OCI-LY1 (cell line): ENCODE measurements at regions not wholly inside any gene's neighbourhood (a gene's known extent, or its start where the extent isn't known, plus 50 kb on each side); places are given as distances from the start of the nearest gene placed in this dataset.

ENCODE experiments used
- EZH2 ChIP-seq: fragments of 200-600 bp; sonication (generic), shearing (Covaris generic); IDR thresholded peaks from 2 replicates; pipeline ENCODE4 v1.8.0; 2017; ENCODE audit warnings: borderline replicate concordance, mixed run types, mild to moderate bottlenecking, antibody characterized with exemption, low read length, moderate library complexity, mixed read lengths
- TF ChIP-seq, protein P1 (sequence below): fragments of 200-600 bp; sonication (generic), shearing (Covaris generic); IDR thresholded peaks from 2 replicates; pipeline ENCODE4 v1.5.1; 2017; ENCODE audit warnings: mild to moderate bottlenecking, antibody characterized with exemption, low read length, moderate library complexity, mixed read lengths

DNA sequence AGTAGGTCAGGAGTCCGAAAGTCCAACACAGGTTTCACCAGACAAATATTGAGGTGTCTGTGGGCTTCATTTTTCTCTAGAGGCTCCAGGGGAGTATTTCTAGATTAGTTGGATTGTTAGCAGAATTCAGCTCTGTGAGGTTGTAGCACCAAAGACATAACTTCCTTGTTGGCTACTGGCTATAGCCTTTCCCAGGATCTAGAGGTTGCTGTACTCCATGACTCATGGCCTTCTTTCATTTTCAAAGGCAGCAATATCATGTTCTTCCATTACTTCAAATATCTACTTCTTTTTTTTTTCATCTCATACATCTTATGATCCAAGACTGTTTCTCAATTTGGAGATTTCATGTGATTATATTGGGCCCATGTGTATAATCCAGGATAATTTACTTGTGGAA lies 404.0 kb upstream of the FAM174A start:
- no peak for TF ChIP-seq EZH2
- TF ChIP-seq, protein P1, sequence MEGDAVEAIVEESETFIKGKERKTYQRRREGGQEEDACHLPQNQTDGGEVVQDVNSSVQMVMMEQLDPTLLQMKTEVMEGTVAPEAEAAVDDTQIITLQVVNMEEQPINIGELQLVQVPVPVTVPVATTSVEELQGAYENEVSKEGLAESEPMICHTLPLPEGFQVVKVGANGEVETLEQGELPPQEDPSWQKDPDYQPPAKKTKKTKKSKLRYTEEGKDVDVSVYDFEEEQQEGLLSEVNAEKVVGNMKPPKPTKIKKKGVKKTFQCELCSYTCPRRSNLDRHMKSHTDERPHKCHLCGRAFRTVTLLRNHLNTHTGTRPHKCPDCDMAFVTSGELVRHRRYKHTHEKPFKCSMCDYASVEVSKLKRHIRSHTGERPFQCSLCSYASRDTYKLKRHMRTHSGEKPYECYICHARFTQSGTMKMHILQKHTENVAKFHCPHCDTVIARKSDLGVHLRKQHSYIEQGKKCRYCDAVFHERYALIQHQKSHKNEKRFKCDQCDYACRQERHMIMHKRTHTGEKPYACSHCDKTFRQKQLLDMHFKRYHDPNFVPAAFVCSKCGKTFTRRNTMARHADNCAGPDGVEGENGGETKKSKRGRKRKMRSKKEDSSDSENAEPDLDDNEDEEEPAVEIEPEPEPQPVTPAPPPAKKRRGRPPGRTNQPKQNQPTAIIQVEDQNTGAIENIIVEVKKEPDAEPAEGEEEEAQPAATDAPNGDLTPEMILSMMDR = no peak
